ENCODE measurements at regions not wholly inside any gene's neighbourhood (a gene's known extent, or its start where the extent isn't known, plus 50 kb on each side); places are given as distances from the start of the nearest gene placed in this dataset.

- TF ChIP-seq CTCF (IDR thresholded peaks at IDR 0.05) (no peak), POLR2A (IDR thresholded peaks at IDR 0.05) (no peak)
Observed at GRCh38 chr18:14943967-14944636, 196.1 kb downstream of the ANKRD30B start.

All from esophagus squamous epithelium (tissue), 4 donors.